Chondrocyte (in vitro differentiated cells): ENCODE measurements at regions not wholly inside any gene's neighbourhood (a gene's known extent, or its start where the extent isn't known, plus 50 kb on each side); places are given as distances from the start of the nearest gene placed in this dataset.

Experiments
- DNase-seq: peaks from one replicate; pipeline ENCODE4 v3.0.0; 2021; ENCODE audit warnings: mixed read lengths, low spot score
- H3K27ac Mint-ChIP-seq: one replicate; pipeline ENCODE4 v1.8.0; 2021; ENCODE audit warnings: mild to moderate bottlenecking, moderate library complexity, mixed read lengths; ENCODE audit not compliant: unreplicated experiment
- H3K27me3 Mint-ChIP-seq: 2 replicates; pipeline ENCODE4 v1.8.0; 2021; ENCODE audit warnings: low read depth, mixed read lengths
- H3K36me3 Mint-ChIP-seq: 2 replicates; pipeline ENCODE4 v1.8.0; 2021; ENCODE audit warnings: low read depth, mixed read lengths
- H3K4me1 Mint-ChIP-seq: 2 replicates; pipeline ENCODE4 v1.8.0; 2021; ENCODE audit warnings: low read depth, mild to moderate bottlenecking, mixed read lengths
- H3K4me3 Mint-ChIP-seq: one replicate; pipeline ENCODE4 v1.8.0; 2021; ENCODE audit warnings: mild to moderate bottlenecking, moderate library complexity, mixed read lengths; ENCODE audit not compliant: unreplicated experiment
- H3K9me3 Mint-ChIP-seq: 2 replicates; pipeline ENCODE4 v1.8.0; 2021; ENCODE audit warnings: low read depth, mixed read lengths
- TF ChIP-seq, protein P1 (sequence below): fragments of 200-600 bp; sonication (generic); IDR thresholded peaks from 2 replicates; pipeline ENCODE4 v1.5.0; 2021; ENCODE audit warnings: antibody characterized with exemption, mild to moderate bottlenecking, moderate library complexity

DNA sequence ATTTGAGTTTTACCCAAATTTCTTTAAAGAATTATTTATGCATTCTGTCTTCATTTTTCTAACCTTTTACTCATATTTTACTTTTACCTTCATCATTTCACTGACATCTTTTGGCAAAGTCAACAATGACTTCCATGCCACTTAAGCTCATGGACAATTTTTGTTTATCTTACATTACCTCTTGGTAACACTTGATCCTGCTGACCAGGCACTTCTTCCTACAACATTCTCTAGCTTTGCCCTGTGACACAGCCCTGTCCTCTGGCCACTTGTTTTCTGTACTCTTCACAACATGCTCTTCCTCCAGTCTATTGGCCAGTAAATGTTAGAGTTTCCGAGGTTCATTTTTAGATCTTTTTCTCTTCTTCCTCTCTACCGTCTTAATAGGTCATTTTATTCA lies 377.2 kb downstream of the SUCLA2 start:
- H3K9me3 Mint-ChIP-seq = peaks cover 2% of the 10 kb centered on the region
- TF ChIP-seq, protein P1, sequence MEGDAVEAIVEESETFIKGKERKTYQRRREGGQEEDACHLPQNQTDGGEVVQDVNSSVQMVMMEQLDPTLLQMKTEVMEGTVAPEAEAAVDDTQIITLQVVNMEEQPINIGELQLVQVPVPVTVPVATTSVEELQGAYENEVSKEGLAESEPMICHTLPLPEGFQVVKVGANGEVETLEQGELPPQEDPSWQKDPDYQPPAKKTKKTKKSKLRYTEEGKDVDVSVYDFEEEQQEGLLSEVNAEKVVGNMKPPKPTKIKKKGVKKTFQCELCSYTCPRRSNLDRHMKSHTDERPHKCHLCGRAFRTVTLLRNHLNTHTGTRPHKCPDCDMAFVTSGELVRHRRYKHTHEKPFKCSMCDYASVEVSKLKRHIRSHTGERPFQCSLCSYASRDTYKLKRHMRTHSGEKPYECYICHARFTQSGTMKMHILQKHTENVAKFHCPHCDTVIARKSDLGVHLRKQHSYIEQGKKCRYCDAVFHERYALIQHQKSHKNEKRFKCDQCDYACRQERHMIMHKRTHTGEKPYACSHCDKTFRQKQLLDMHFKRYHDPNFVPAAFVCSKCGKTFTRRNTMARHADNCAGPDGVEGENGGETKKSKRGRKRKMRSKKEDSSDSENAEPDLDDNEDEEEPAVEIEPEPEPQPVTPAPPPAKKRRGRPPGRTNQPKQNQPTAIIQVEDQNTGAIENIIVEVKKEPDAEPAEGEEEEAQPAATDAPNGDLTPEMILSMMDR = no peak
- H3K4me3 Mint-ChIP-seq = no peak overlapping the region
- H3K4me1 Mint-ChIP-seq = no peaks in the 10 kb centered on the region
- DNase-seq = no peak
- peaks cover 9% of the 10 kb centered on the region for H3K27me3 Mint-ChIP-seq
- no peaks in the 10 kb centered on the region for H3K36me3 Mint-ChIP-seq
- no peak overlapping the region for H3K27ac Mint-ChIP-seq

DNA sequence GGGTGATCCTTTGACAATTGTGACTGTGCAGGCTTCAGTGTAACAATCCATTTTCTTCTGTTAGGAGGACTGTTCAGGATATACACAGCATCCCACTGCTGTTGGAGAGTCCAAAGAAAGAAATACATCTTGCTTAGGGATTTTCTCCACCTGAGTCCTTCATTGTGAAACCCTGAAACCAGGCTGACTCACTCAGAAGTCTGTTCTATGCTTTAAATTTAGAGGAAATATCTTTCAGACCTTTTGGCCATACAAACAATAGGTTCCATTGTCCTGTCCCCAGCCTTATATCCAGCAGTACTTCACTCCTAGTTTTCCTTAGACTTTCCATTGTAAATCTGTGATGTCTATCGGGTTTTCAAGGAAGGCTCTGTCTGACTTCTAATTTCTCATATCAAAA lies 379.1 kb downstream of the SUCLA2 start:
- Mint-ChIP-seq H3K27ac (no peak overlapping the region), H3K4me1 (no peaks in the 10 kb centered on the region), H3K4me3 (no peak overlapping the region), H3K27me3 (peaks cover 9% of the 10 kb centered on the region), H3K9me3 (peaks cover 3% of the 10 kb centered on the region), H3K36me3 (no peaks in the 10 kb centered on the region)
- no peak for DNase-seq
- TF ChIP-seq, protein P1 = no peak

DNA sequence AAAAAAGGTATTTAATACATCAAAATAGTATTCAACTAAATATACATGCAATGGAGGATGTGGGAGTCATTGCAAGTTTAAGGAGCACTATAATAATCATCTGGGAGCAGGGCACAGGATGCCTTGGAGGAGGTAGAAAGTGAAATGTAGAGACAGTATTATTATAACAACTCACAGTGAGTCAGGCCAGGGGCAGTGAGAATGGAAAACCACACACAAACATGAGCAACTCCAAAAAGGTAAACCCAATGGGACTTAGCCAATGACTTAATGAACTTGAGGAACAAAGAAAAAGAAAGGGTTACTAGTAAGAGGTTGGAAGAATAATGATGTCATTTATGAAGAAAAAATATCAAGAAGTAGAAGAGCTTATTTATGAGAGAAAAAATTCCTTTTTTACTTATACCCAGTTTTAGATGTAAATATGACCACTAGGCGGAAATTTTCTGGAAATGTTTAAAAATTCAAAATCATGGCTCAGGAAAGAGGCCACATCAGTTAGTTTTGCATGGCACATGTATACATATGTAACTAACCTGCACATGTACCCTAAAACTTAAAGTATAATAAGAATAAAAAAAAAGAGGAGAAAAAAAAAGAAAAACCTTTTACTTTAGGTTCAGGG lies 389.3 kb downstream of the SUCLA2 start:
- Mint-ChIP-seq H3K9me3 (peaks cover 29% of the 10 kb centered on the region), H3K4me3 (no peak overlapping the region), H3K4me1 (no peaks in the 10 kb centered on the region), H3K27ac (no peak overlapping the region), H3K36me3 (no peaks in the 10 kb centered on the region), H3K27me3 (peaks cover 2% of the 10 kb centered on the region)
- TF ChIP-seq, protein P1 = peak; percentile 21
- no peak for DNase-seq

DNA sequence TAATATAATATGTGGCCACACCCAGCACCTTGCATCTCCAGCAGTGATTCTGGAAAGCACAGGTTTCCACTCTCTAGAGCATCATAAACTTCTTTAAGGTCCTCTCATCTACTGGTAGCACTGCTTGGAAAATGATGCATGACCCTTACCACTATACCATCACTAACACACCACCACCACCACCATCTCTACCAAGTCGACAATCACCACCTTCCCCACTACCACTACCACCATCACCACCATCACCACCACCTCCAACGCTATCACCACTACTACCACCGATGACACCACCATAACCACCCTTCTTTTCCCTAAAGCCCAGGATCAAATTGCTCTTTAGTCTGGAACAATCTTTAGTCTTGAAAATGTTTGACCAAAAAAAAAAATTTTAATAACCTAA lies 390.4 kb downstream of the SUCLA2 start:
- Mint-ChIP-seq H3K9me3 (peaks cover 29% of the 10 kb centered on the region), H3K27ac (no peak overlapping the region), H3K36me3 (no peaks in the 10 kb centered on the region), H3K4me1 (no peaks in the 10 kb centered on the region), H3K27me3 (peaks cover 2% of the 10 kb centered on the region), H3K4me3 (no peak overlapping the region)
- DNase-seq = no peak
- TF ChIP-seq, protein P1 = no peak

DNA sequence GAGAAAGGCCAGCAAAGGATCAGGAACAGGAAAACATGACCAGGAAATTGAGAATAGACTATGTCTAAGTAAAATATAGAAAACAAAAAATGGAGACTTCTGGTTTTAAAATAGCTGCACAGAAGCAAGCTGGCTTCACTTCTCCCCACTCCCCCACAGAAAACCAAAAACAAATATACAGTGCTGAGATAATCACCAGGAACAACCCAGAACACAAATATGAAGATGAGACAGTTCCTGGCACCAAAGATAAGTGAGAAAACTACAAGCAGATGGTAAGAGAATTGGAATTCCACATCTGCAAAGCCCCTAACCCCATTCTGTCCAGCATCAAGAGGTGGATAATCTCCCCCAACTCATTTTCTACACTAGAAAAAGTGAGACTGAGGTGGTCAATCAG lies 397.7 kb downstream of the SUCLA2 start:
- peaks cover 18% of the 10 kb centered on the region for H3K9me3 Mint-ChIP-seq
- H3K4me1 Mint-ChIP-seq = no peaks in the 10 kb centered on the region
- H3K4me3 Mint-ChIP-seq = no peak overlapping the region
- H3K36me3 Mint-ChIP-seq = no peaks in the 10 kb centered on the region
- H3K27ac Mint-ChIP-seq = no peak overlapping the region
- no peaks in the 10 kb centered on the region for H3K27me3 Mint-ChIP-seq
- TF ChIP-seq, protein P1 = no peak
- DNase-seq = no peak
